Panc1 (cell line): ENCODE measurements at regions not wholly inside any gene's neighbourhood (a gene's known extent, or its start where the extent isn't known, plus 50 kb on each side); places are given as distances from the start of the nearest gene placed in this dataset.

Experiments
- ATAC-seq: fragments of 200-7000 bp; cut with Tn5 transposase; 2 replicates; pipeline ENCODE4 v1.9.1; 2020; ENCODE audit warnings: mild to moderate bottlenecking, moderate library complexity
- BruUV-seq: library from RNA; stranded (reverse); fragments of 400-500 nt; replicated peaks from 2 replicates; lab custom pipeline; 2021; lab: Mats Ljungman, UMichigan
- CTCF ChIA-PET: fragments of 300-600 bp; sonication (Branson Sonifier 250); formaldehyde crosslinking; loops from one replicate; lab custom pipeline; 2022; ENCODE audit warnings: antibody characterized with exemption; lab: Charles Lee
- POLR2A ChIA-PET: fragments of 300-600 bp; sonication (Branson Sonifier 250); formaldehyde crosslinking; loops from one replicate; lab custom pipeline; 2022; ENCODE audit warnings: antibody characterized with exemption; lab: Charles Lee
- DNase-seq: peaks from one replicate; pipeline ENCODE4 v3.0.0-alpha.2; 2010; ENCODE audit warnings: low read depth, low spot score
- H3K27ac ChIP-seq: 2 replicates; pipeline ENCODE4 v1.5.1; 2011; ENCODE audit warnings: mild to moderate bottlenecking, low read length, inconsistent platforms
- H3K27me3 ChIP-seq: fragments of 200-500 bp; sonication (Bioruptor generic); 2 replicates; pipeline ENCODE4 v1.6.0; 2014; ENCODE audit warnings: low read length, inconsistent platforms; ENCODE audit not compliant: control insufficient read depth, insufficient read depth
- H3K36me3 ChIP-seq: fragments of 200-500 bp; sonication (Bioruptor generic); 2 replicates; pipeline ENCODE4 v1.5.1; 2014; ENCODE audit warnings: inconsistent platforms, mild to moderate bottlenecking, low read length, moderate library complexity; ENCODE audit not compliant: control insufficient read depth, insufficient read depth
- H3K4me1 ChIP-seq: 2 replicates; pipeline ENCODE4 v1.5.1; 2011; ENCODE audit warnings: inconsistent platforms, mild to moderate bottlenecking, low read length, moderate library complexity; ENCODE audit not compliant: control insufficient read depth, insufficient read depth
- H3K4me3 ChIP-seq, 2 experiments: 2 replicates each; pipeline ENCODE4 v1.5.1; 2011 to 2012; ENCODE audit warnings: low read depth in 2 of 2, low read length in 2 of 2, mild to moderate bottlenecking in 2 of 2, inconsistent platforms in 1 of 2, moderate library complexity in 1 of 2
- H3K9me3 ChIP-seq: fragments of 200-500 bp; sonication (Bioruptor generic); 2 replicates; pipeline ENCODE4 v1.5.1; 2014; ENCODE audit warnings: low read depth, mild to moderate bottlenecking, inconsistent platforms, low read length, moderate library complexity; ENCODE audit not compliant: control insufficient read depth, insufficient read depth
- POLR2AphosphoS5 ChIP-seq: IDR thresholded peaks from 2 replicates; pipeline ENCODE4 v1.6.1; 2012; ENCODE audit warnings: mild to moderate bottlenecking, low read depth, low read length, moderate library complexity
- SIN3A ChIP-seq: IDR thresholded peaks from 2 replicates; pipeline ENCODE4 v1.6.1; 2012; ENCODE audit warnings: low read depth, mild to moderate bottlenecking, low read length, moderate library complexity, borderline replicate concordance; ENCODE audit not compliant: insufficient read depth
- TCF7L2 ChIP-seq: IDR thresholded peaks from 2 replicates; pipeline ENCODE4 v1.6.1; 2011; ENCODE audit warnings: mild to moderate bottlenecking, low read depth, low read length, inconsistent platforms
- in situ Hi-C: cut with HindIII; loops from 2 replicates; pipeline ENCODE4 v1.10.0; 2016; ENCODE audit warnings: low sequenced_read_pairs, low pct_unique_long_range_greater_than_20kb
- intact Hi-C: fragments of 100-400 bp; cut with micrococcal nuclease; formaldehyde crosslinking; loops from one replicate; pipeline ENCODE4 v1.10.0; 2022; ENCODE audit not compliant: unreplicated experiment
- TF ChIP-seq, protein P1 (sequence below): fragments of 450-650 bp; IDR thresholded peaks from 2 replicates; pipeline ENCODE4 v1.5.1; 2017; ENCODE audit warnings: mild to moderate bottlenecking
- TF ChIP-seq, protein P2 (sequence below), 2 experiments: IDR thresholded peaks; 2 replicates each; pipeline ENCODE4 v1.6.1; 2011 to 2012; ENCODE audit warnings: low read depth in 2 of 2, control low read depth in 1 of 2, low read length in 1 of 2, mild to moderate bottlenecking in 1 of 2, moderate library complexity in 1 of 2; ENCODE audit not compliant: insufficient read depth in 1 of 2

DNA sequence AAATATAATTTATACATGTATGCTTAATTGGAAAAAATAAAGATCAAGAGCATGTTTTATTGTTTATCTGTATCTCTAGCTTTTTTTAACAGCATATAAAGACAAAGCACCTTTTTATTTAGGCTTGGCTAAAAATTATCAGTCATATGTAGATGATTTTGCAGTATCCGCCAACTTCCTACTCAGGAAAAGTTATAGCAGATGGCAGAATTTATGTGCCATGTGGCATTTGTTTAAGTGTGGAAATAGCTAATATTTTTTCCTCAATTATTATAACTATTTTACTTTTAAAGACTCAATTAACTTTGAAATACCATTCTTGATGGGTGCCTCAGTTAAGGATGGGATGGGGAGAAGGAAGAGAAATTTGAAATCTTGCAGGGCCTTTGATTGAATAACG, 762.1 kb upstream of the RBFOX1 start:
- intact Hi-C loops = no loop called here
- Histone ChIP-seq H3K36me3 (no peaks in the 10 kb centered on the region), H3K27ac (no peak overlapping the region), H3K4me1 (no peaks in the 10 kb centered on the region), H3K4me3 (no peak overlapping the region), H3K27me3 (no peaks in the 10 kb centered on the region; the same call in 1 of the 2 replicates), H3K9me3 (no peaks in the 10 kb centered on the region)
- BruUV-seq = no TSS peak
- DNase-seq (no peak), ATAC-seq (no peak)
- in situ Hi-C loops = no loop called here
- CTCF ChIA-PET = no interaction called here
- TF ChIP-seq, protein P1, sequence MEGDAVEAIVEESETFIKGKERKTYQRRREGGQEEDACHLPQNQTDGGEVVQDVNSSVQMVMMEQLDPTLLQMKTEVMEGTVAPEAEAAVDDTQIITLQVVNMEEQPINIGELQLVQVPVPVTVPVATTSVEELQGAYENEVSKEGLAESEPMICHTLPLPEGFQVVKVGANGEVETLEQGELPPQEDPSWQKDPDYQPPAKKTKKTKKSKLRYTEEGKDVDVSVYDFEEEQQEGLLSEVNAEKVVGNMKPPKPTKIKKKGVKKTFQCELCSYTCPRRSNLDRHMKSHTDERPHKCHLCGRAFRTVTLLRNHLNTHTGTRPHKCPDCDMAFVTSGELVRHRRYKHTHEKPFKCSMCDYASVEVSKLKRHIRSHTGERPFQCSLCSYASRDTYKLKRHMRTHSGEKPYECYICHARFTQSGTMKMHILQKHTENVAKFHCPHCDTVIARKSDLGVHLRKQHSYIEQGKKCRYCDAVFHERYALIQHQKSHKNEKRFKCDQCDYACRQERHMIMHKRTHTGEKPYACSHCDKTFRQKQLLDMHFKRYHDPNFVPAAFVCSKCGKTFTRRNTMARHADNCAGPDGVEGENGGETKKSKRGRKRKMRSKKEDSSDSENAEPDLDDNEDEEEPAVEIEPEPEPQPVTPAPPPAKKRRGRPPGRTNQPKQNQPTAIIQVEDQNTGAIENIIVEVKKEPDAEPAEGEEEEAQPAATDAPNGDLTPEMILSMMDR = no peak
- TF ChIP-seq POLR2AphosphoS5 (no peak), SIN3A (no peak)
- POLR2A ChIA-PET = no interaction called here

DNA sequence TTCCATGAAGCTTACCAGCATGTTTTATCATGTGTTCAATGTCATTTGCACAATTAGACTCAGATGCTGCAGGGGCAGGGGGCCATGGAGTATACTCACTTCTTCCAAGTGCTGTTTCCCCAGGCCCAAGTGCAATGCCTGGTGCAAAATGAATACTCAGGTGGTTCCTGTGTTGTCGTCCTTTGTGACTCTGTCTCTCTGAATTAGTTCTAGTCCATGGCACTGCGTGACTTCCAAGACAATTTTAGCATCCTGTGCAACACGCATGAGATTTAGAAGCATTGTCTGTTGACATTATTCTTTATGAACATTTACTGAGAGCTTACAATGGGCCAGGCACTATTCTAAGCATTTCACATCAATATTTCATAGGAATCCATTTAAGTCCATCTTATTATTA, 769.7 kb upstream of the RBFOX1 start:
- no peaks in the 10 kb centered on the region for H3K4me1 ChIP-seq
- no peak for TF ChIP-seq SIN3A
- TF ChIP-seq POLR2AphosphoS5 = no peak
- TF ChIP-seq, protein P2, sequence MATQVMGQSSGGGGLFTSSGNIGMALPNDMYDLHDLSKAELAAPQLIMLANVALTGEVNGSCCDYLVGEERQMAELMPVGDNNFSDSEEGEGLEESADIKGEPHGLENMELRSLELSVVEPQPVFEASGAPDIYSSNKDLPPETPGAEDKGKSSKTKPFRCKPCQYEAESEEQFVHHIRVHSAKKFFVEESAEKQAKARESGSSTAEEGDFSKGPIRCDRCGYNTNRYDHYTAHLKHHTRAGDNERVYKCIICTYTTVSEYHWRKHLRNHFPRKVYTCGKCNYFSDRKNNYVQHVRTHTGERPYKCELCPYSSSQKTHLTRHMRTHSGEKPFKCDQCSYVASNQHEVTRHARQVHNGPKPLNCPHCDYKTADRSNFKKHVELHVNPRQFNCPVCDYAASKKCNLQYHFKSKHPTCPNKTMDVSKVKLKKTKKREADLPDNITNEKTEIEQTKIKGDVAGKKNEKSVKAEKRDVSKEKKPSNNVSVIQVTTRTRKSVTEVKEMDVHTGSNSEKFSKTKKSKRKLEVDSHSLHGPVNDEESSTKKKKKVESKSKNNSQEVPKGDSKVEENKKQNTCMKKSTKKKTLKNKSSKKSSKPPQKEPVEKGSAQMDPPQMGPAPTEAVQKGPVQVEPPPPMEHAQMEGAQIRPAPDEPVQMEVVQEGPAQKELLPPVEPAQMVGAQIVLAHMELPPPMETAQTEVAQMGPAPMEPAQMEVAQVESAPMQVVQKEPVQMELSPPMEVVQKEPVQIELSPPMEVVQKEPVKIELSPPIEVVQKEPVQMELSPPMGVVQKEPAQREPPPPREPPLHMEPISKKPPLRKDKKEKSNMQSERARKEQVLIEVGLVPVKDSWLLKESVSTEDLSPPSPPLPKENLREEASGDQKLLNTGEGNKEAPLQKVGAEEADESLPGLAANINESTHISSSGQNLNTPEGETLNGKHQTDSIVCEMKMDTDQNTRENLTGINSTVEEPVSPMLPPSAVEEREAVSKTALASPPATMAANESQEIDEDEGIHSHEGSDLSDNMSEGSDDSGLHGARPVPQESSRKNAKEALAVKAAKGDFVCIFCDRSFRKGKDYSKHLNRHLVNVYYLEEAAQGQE (IDR thresholded peaks at IDR 0.05; ENCODE audit: insufficient read depth in 1 of 2, low read depth in 2 of 2, low read length in 1 of 2) = no peak
- TF ChIP-seq, protein P1 = no peak
- TF ChIP-seq TCF7L2 = no peak
- no peak overlapping the region for H3K4me3 ChIP-seq
- ATAC-seq = no peak
- H3K27ac ChIP-seq = no peak overlapping the region
- no peaks in the 10 kb centered on the region for H3K27me3 ChIP-seq
- ChIA-PET POLR2A (no interaction called here), CTCF (no interaction called here)
- no peaks in the 10 kb centered on the region for H3K9me3 ChIP-seq
- no peak for DNase-seq
- in situ Hi-C loops (no loop called here), intact Hi-C loops (no loop called here)
- no TSS peak for BruUV-seq
- no peaks in the 10 kb centered on the region for H3K36me3 ChIP-seq
